Progenitor cell of endocrine pancreas (in vitro differentiated cells): ENCODE measurements at regions not wholly inside any gene's neighbourhood (a gene's known extent, or its start where the extent isn't known, plus 50 kb on each side); places are given as distances from the start of the nearest gene placed in this dataset.

ENCODE experiments used
- DNase-seq: peaks from one replicate; pipeline ENCODE4 v3.0.0; 2021; ENCODE audit warnings: low spot score; ENCODE audit not compliant: unreplicated experiment
- H3K27ac Mint-ChIP-seq: 2 replicates; pipeline ENCODE4 v1.8.0; 2021; ENCODE audit warnings: mild to moderate bottlenecking, moderate library complexity, mixed read lengths
- H3K27me3 Mint-ChIP-seq: 2 replicates; pipeline ENCODE4 v1.8.0; 2021; ENCODE audit warnings: mixed read lengths
- H3K36me3 Mint-ChIP-seq: 2 replicates; pipeline ENCODE4 v1.8.0; 2022; ENCODE audit warnings: mixed read lengths; ENCODE audit not compliant: insufficient read depth
- H3K4me1 Mint-ChIP-seq: 2 replicates; pipeline ENCODE4 v1.8.0; 2021; ENCODE audit warnings: low read depth, mixed read lengths
- H3K4me3 Mint-ChIP-seq: 2 replicates; pipeline ENCODE4 v1.8.0; 2021; ENCODE audit warnings: low read depth, mild to moderate bottlenecking, moderate library complexity, mixed read lengths
- H3K9me3 Mint-ChIP-seq: 2 replicates; pipeline ENCODE4 v1.8.0; 2021; ENCODE audit warnings: low read depth, mixed read lengths
- CTCF ChIP-seq: fragments of 200-600 bp; sonication (generic); IDR thresholded peaks from one replicate; pipeline ENCODE4 v1.5.0; 2021; ENCODE audit warnings: antibody characterized with exemption, mild to moderate bottlenecking; ENCODE audit not compliant: unreplicated experiment

DNA sequence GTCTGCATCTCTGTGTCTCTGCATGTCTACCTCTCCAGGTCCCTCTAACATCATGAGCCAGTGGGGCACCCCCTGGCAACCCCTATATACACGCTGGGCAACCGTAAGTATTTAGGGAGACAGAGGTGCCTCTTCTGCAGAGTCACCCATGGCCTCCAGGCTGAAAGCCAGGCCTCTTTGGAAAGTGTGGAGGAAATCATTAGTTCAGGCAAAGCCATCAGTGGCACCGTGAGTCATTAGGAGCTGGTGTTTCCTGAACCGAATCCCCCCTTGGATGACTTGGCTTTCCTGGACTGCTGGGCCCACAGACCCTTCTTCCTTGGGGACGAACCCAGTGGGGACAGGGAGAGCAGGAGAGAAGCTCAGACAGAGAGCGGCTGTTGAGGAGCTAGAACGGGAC, 174.8 kb downstream of the OLFM1 start:
- no peak overlapping the region for H3K4me3 Mint-ChIP-seq

GRCh38 chr9:135263511-135263910, 176.0 kb downstream of the OLFM1 start:
- no peak overlapping the region for H3K27ac Mint-ChIP-seq
- no peak overlapping the region for H3K4me3 Mint-ChIP-seq
- TF ChIP-seq CTCF, result no peak

More for the DNA sequence above, 174.8 kb downstream of the OLFM1 start:
- peaks cover 24% of the 10 kb centered on the region for H3K27me3 Mint-ChIP-seq
- no peak overlapping the region for H3K27ac Mint-ChIP-seq
- no peak for DNase-seq
- H3K9me3 Mint-ChIP-seq, result no peaks in the 10 kb centered on the region
- TF ChIP-seq CTCF, result no peak
- H3K4me1 Mint-ChIP-seq, result no peaks in the 10 kb centered on the region
- H3K36me3 Mint-ChIP-seq, result no peaks in the 10 kb centered on the region

DNA sequence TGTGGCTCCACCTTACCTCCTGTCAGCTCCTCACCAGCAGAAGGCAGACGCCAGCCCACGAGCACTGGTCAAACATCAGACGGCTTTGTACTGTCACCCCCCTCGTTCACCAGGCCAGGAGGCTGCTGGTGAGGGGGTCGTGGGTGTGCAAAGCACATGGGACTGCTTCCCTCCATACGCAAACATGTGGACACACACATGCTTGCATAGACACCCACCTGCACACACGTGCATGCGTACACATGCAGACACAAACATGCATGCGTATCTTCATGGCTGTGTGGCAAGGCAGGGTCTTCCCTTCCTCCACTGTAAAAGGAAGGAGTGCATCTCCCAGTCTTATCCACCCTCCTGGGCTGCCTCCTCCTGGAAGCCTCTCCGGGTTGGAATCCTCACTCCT, 178.5 kb downstream of the OLFM1 start:
- H3K27me3 Mint-ChIP-seq, result peaks cover 41% of the 10 kb centered on the region
- no peak overlapping the region for H3K4me3 Mint-ChIP-seq
- no peaks in the 10 kb centered on the region for H3K36me3 Mint-ChIP-seq
- no peak for DNase-seq
- H3K9me3 Mint-ChIP-seq, result no peaks in the 10 kb centered on the region
- H3K4me1 Mint-ChIP-seq, result no peaks in the 10 kb centered on the region
- no peak overlapping the region for H3K27ac Mint-ChIP-seq
- no peak for TF ChIP-seq CTCF

More at GRCh38 chr9:135263511-135263910, 176.0 kb downstream of the OLFM1 start:
- DNase-seq, result no peak
- Mint-ChIP-seq H3K4me1 (no peaks in the 10 kb centered on the region), H3K9me3 (no peaks in the 10 kb centered on the region), H3K27me3 (peaks cover 33% of the 10 kb centered on the region), H3K36me3 (no peaks in the 10 kb centered on the region)

- H3K27me3 Mint-ChIP-seq, result peaks cover 53% of the 10 kb centered on the region
- H3K9me3 Mint-ChIP-seq, result no peaks in the 10 kb centered on the region
- no peak overlapping the region for H3K4me3 Mint-ChIP-seq
- H3K36me3 Mint-ChIP-seq, result no peaks in the 10 kb centered on the region
- DNase-seq, result no peak
- H3K4me1 Mint-ChIP-seq, result no peaks in the 10 kb centered on the region
- TF ChIP-seq CTCF, result no peak
- no peak overlapping the region for H3K27ac Mint-ChIP-seq
Measured at GRCh38 chr9:135267191-135267809, 179.8 kb downstream of the OLFM1 start.

DNA sequence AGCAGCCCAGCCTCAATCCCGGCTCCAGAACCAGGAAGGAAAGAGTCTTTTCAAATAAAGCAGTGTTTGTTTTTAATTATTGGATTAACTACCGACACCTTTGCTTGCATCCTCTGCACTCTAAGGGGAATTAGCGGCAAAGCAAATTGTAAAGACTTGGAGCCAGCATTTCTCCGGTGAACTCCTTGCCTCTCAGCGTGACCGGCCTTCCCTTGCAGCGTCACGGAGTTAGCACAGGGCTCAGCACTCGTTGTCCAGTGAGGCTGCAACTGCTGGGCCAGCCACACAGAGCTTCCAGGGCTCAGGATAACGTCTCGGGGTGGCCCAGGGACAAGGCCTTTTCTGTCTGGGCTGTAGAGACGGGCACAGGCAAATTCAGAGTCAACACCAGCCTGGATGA, 180.6 kb downstream of the OLFM1 start:
- DNase-seq, result no peak
- H3K4me1 Mint-ChIP-seq, result no peaks in the 10 kb centered on the region

More for the DNA sequence above, 180.6 kb downstream of the OLFM1 start:
- no peak for TF ChIP-seq CTCF
- H3K36me3 Mint-ChIP-seq, result no peaks in the 10 kb centered on the region
- no peaks in the 10 kb centered on the region for H3K9me3 Mint-ChIP-seq
- H3K27ac Mint-ChIP-seq, result no peak overlapping the region
- H3K27me3 Mint-ChIP-seq, result peaks cover 56% of the 10 kb centered on the region
- no peak overlapping the region for H3K4me3 Mint-ChIP-seq
